Kidney (tissue), 13 donors: ENCODE measurements at regions not wholly inside any gene's neighbourhood (a gene's known extent, or its start where the extent isn't known, plus 50 kb on each side); places are given as distances from the start of the nearest gene placed in this dataset.
A peak's percentile ranks its signal among the peaks of the same experiment; 100 is the strongest.
"Not testable (repeated sequence)": the region's sequence is repeated elsewhere in the genome, so short reads cannot be mapped to it uniquely, and the experiment has no call there.

ENCODE experiments used
- DNase-seq, 5 donors: peaks; one replicate each; pipeline ENCODE4 v3.0.0-alpha.2; 2013 to 2020
- FAIRE-seq: peaks from 2 replicates; lab custom pipeline; 2012; peaks lifted over from hg19 to GRCh38; lab: Jason Lieb, UNC
- H3K27ac ChIP-seq, 2 donors: one replicate each; pipeline ENCODE4 v1.7.0; 2013; ENCODE audit warnings: low read depth in 2 of 2, low read length in 2 of 2, inconsistent platforms in 1 of 2
- H3K27me3 ChIP-seq: one replicate; pipeline ENCODE4 v1.7.1; 2013; ENCODE audit warnings: low read length, inconsistent platforms; ENCODE audit not compliant: control insufficient read depth, insufficient read depth
- H3K36me3 ChIP-seq, 3 donors: one replicate each; pipeline versions ENCODE4 v1.7.0 to v1.7.1; 2013; ENCODE audit warnings: low read length in 3 of 3, control low read depth in 1 of 3, inconsistent platforms in 1 of 3; ENCODE audit not compliant: insufficient read depth in 3 of 3, control insufficient read depth in 2 of 3
- H3K4me1 ChIP-seq, 3 donors: one replicate each; pipeline versions ENCODE4 v1.7.0 to v1.7.1; 2013; ENCODE audit warnings: low read length in 3 of 3, inconsistent platforms in 1 of 3, low read depth in 1 of 3; ENCODE audit not compliant: control insufficient read depth in 2 of 3, insufficient read depth in 2 of 3
- H3K4me3 ChIP-seq, 3 donors: one replicate each; pipeline versions ENCODE4 v1.7.0 to v1.8.1; 2013; ENCODE audit warnings: low read length in 3 of 3, control low read depth in 1 of 3, inconsistent platforms in 1 of 3
- H3K9ac ChIP-seq, 3 donors: one replicate each; pipeline versions ENCODE4 v1.7.0 to v1.7.1; 2013; ENCODE audit warnings: low read length in 3 of 3, control low read depth in 1 of 3, inconsistent platforms in 1 of 3
- H3K9me3 ChIP-seq, 3 donors: one replicate each; pipeline versions ENCODE4 v1.7.0 to v1.7.1; 2013; ENCODE audit warnings: low read length in 3 of 3, control low read depth in 1 of 3, inconsistent platforms in 1 of 3; ENCODE audit not compliant: control insufficient read depth in 2 of 3, insufficient read depth in 1 of 3
- CTCF ChIP-seq: IDR thresholded peaks from 3 replicates; pipeline ENCODE4 v1.5.1; 2012; ENCODE audit warnings: mild to moderate bottlenecking, moderate library complexity, borderline replicate concordance; ENCODE audit not compliant: insufficient read depth; ENCODE audit errors: extremely low read depth
- intact Hi-C: fragments of 100-400 bp; cut with DNase I; formaldehyde crosslinking; loops from one replicate; pipeline ENCODE4 v1.11.1; 2022
- donor health status: control.
- donor health status: control.
- donor health status: control.
- donor health status: control.
- donor health status: control.
- donor health status: DM: yes; HTN: yes; CAD: no.
- donor health status: Normal renal cell carcinoma (clear cell type).

DNA sequence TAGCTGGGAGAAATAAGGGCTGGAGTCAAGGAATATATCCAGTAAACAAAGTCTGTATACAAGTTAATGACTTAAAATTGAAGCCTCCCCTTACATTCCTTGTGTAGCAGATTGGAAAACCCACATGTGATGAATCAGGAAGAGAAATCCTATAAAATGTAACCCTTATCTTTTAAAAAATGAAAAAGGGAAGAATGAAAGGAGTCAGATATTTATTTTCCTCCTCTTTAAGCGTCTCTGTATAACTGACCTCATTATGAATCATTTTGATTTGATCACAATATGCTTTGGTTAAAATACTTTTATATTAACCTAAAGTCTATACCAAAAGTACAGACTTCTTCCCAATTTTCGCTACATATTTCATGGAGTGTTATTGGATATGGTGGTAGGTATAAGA lies 316.3 kb upstream of the STAC start:
- DNase-seq: no peak
- no peak for TF ChIP-seq CTCF
- Histone ChIP-seq H3K4me1 (no peaks in the 10 kb centered on the region), H3K9ac (no peak overlapping the region), H3K9me3 (no peaks in the 10 kb centered on the region), H3K4me3 (no peak overlapping the region), H3K27ac (no peak overlapping the region), H3K27me3 (no peaks in the 10 kb centered on the region), H3K36me3 (no peaks in the 10 kb centered on the region)
- FAIRE-seq: no peak
- intact Hi-C loops: no loop called here

DNA sequence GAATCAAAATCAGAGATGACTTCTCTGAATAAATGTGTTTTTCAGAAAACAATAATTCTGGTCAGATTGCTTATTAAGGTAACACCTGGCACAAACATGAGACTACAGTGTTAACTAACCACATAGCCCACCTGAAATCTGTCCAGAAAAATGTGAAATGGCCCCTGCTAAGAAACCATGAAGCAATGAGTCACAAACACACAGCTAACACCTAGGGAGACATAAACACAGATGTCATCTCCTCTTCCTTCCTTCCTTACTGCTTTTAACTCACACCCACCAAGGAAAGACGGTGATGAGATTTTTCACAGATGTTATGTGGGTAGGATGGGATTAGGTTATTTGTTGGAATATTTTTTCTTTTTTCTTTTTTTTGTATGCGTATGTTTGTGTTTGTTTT lies 315.0 kb upstream of the STAC start:
- FAIRE-seq: no peak
- H3K27me3 ChIP-seq: no peaks in the 10 kb centered on the region
- no peak for DNase-seq

GRCh38 chr3:36075491-36075890 lies 304.8 kb upstream of the STAC start:
- no peaks in the 10 kb centered on the region for H3K27me3 ChIP-seq
- H3K36me3 ChIP-seq: no peaks in the 10 kb centered on the region
- DNase-seq: no peak
- intact Hi-C loops: no loop called here
- no peak overlapping the region for H3K4me3 ChIP-seq
- no peak for FAIRE-seq
- H3K9ac ChIP-seq: no peak overlapping the region
- no peak for TF ChIP-seq CTCF
- H3K27ac ChIP-seq: no peak overlapping the region
- no peaks in the 10 kb centered on the region for H3K9me3 ChIP-seq
- no peaks in the 10 kb centered on the region for H3K4me1 ChIP-seq

More for the DNA sequence above, 315.0 kb upstream of the STAC start:
- TF ChIP-seq CTCF: no peak
- Histone ChIP-seq H3K9me3 (no peaks in the 10 kb centered on the region), H3K4me1 (no peaks in the 10 kb centered on the region), H3K4me3 (no peak overlapping the region), H3K27ac (no peak overlapping the region), H3K9ac (no peak overlapping the region), H3K36me3 (no peaks in the 10 kb centered on the region)
- intact Hi-C loops: no loop called here

GRCh38 chr3:36077320-36077719 lies 303.0 kb upstream of the STAC start:
- TF ChIP-seq CTCF: no peak
- FAIRE-seq: no peak

GRCh38 chr3:36082958-36083357 lies 297.3 kb upstream of the STAC start:
- H3K4me1 ChIP-seq, H3K4me3 ChIP-seq, FAIRE-seq, H3K9me3 ChIP-seq, H3K27me3 ChIP-seq, H3K36me3 ChIP-seq, H3K27ac ChIP-seq, intact Hi-C loops, H3K9ac ChIP-seq: not testable (repeated sequence)
- peak in 1 of 5 donors; percentile 29 for DNase-seq

More at GRCh38 chr3:36077320-36077719, 303.0 kb upstream of the STAC start:
- H3K27ac ChIP-seq: no peak overlapping the region
- H3K4me1 ChIP-seq: no peaks in the 10 kb centered on the region
- H3K9me3 ChIP-seq: no peaks in the 10 kb centered on the region
- intact Hi-C loops: no loop called here
- H3K4me3 ChIP-seq: no peak overlapping the region
- no peak overlapping the region for H3K9ac ChIP-seq
- no peak for DNase-seq
- H3K36me3 ChIP-seq: no peaks in the 10 kb centered on the region
- H3K27me3 ChIP-seq: no peaks in the 10 kb centered on the region
